Neuronal stem cell (in vitro differentiated cells): ENCODE measurements at regions not wholly inside any gene's neighbourhood (a gene's known extent, or its start where the extent isn't known, plus 50 kb on each side); places are given as distances from the start of the nearest gene placed in this dataset.

Experiments used
- DNase-seq: peaks from one replicate; pipeline ENCODE4 v3.0.0-alpha.2; 2013; ENCODE audit warnings: low spot score
- H2AFZ ChIP-seq: one replicate; pipeline ENCODE4 v1.6.1; 2013; ENCODE audit warnings: mild to moderate bottlenecking, low read length, inconsistent platforms
- H2AK5ac ChIP-seq: 2 replicates; pipeline ENCODE4 v1.6.1; 2013; ENCODE audit warnings: low read depth, mild to moderate bottlenecking, inconsistent platforms, low read length, moderate library complexity, mixed read lengths
- H2BK120ac ChIP-seq: 2 replicates; pipeline ENCODE4 v1.6.1; 2013; ENCODE audit warnings: low read depth, mild to moderate bottlenecking, inconsistent platforms, low read length, moderate library complexity, mixed read lengths
- H2BK12ac ChIP-seq: one replicate; pipeline ENCODE4 v1.6.1; 2013; ENCODE audit warnings: low read length, inconsistent platforms
- H2BK15ac ChIP-seq: 2 replicates; pipeline ENCODE4 v1.6.1; 2013; ENCODE audit warnings: mild to moderate bottlenecking, low read length, inconsistent platforms, mixed read lengths
- H2BK5ac ChIP-seq: one replicate; pipeline ENCODE4 v1.6.1; 2013; ENCODE audit warnings: inconsistent platforms, mild to moderate bottlenecking, low read length, moderate library complexity
- H3K14ac ChIP-seq: one replicate; pipeline ENCODE4 v1.6.1; 2013; ENCODE audit warnings: low read length, inconsistent platforms
- H3K18ac ChIP-seq: 2 replicates; pipeline ENCODE4 v1.6.1; 2013; ENCODE audit warnings: low read length, inconsistent platforms
- H3K23ac ChIP-seq: 2 replicates; pipeline ENCODE4 v1.6.1; 2013; ENCODE audit warnings: low read depth, mild to moderate bottlenecking, mixed read lengths, low read length, inconsistent platforms; ENCODE audit not compliant: poor library complexity
- H3K27ac ChIP-seq: replicated peaks from 3 replicates; pipeline ENCODE4 v1.5.1; 2013; ENCODE audit warnings: low read length, inconsistent platforms
- H3K27me3 ChIP-seq, 3 experiments: 2 replicates each; pipeline ENCODE4 v1.6.1; 2013; ENCODE audit warnings: low read length in 3 of 3, mild to moderate bottlenecking in 2 of 3, inconsistent platforms in 1 of 3, low read depth in 1 of 3, mixed read lengths in 1 of 3, moderate library complexity in 1 of 3; ENCODE audit not compliant: control insufficient read depth in 3 of 3, insufficient read depth in 3 of 3
- H3K36me3 ChIP-seq, 2 donors: replicated peaks in 1 of 2; 2 replicates each; pipeline ENCODE4 v1.6.1; 2013; ENCODE audit warnings: low read length in 2 of 2; ENCODE audit not compliant: control insufficient read depth in 2 of 2, insufficient read depth in 2 of 2
- H3K4ac ChIP-seq: 2 replicates; pipeline ENCODE4 v1.6.1; 2013; ENCODE audit warnings: inconsistent platforms, mild to moderate bottlenecking, low read length, moderate library complexity
- H3K4me1 ChIP-seq, 2 donors: 1 replicate in 1 of 2; 2 replicates in 1 of 2; pipeline ENCODE4 v1.6.1; 2013; ENCODE audit warnings: low read length in 2 of 2, low read depth in 1 of 2; ENCODE audit not compliant: control insufficient read depth in 2 of 2, insufficient read depth in 1 of 2
- H3K4me2 ChIP-seq: one replicate; pipeline ENCODE4 v1.6.1; 2013; ENCODE audit warnings: mild to moderate bottlenecking, low read length, inconsistent platforms; ENCODE audit not compliant: insufficient read depth, poor library complexity, severe bottlenecking
- H3K4me3 ChIP-seq, 2 donors: 2 replicates each; pipeline ENCODE4 v1.5.1; 2013; ENCODE audit warnings: low read length in 2 of 2, mild to moderate bottlenecking in 2 of 2, inconsistent platforms in 1 of 2, moderate library complexity in 1 of 2
- H3K79me1 ChIP-seq: one replicate; pipeline ENCODE4 v1.6.1; 2013; ENCODE audit warnings: low read depth, mild to moderate bottlenecking, inconsistent platforms, low read length, moderate library complexity
- H3K9ac ChIP-seq: one replicate; pipeline ENCODE4 v1.6.1; 2013; ENCODE audit warnings: mild to moderate bottlenecking, low read depth, low read length, inconsistent platforms; ENCODE audit not compliant: poor library complexity
- H3K9me3 ChIP-seq, 2 donors: replicated peaks in 1 of 2; 2 replicates each; pipeline versions ENCODE3 to v1.6.1; 2013; ENCODE audit warnings: low read length in 2 of 2, mild to moderate bottlenecking in 2 of 2, inconsistent platforms in 1 of 2, low read depth in 1 of 2, mixed read lengths in 1 of 2, moderate library complexity in 1 of 2; ENCODE audit not compliant: control insufficient read depth in 2 of 2, insufficient read depth in 1 of 2
- H4K8ac ChIP-seq: one replicate; pipeline ENCODE4 v1.6.1; 2013; ENCODE audit warnings: low read depth, mild to moderate bottlenecking, inconsistent platforms, low read length, moderate library complexity
- H4K91ac ChIP-seq: one replicate; pipeline ENCODE4 v1.6.1; 2013; ENCODE audit warnings: low read length, low read depth, mild to moderate bottlenecking, inconsistent platforms; ENCODE audit not compliant: poor library complexity
- WGBS, 2 donors: extraction: QIAGEN DNeasy Blood & Tissue Kit; methylation state at CpG; one replicate each; pipeline ENCODE4 v1.1.7; 2013; ENCODE audit warnings: missing lambda C conversion rate in 2 of 2, mixed read lengths in 1 of 2; ENCODE audit not compliant: insufficient read length in 2 of 2, insufficient replicate concordance in 1 of 2; ENCODE audit errors: extremely low coverage in 2 of 2; 5-methylcytosine and 5-hydroxymethylcytosine counted together

- H2AK5ac ChIP-seq: no peak overlapping the region
- H3K4me2 ChIP-seq: no peak overlapping the region
- no peaks in the 10 kb centered on the region for H3K27me3 ChIP-seq
- H3K79me1 ChIP-seq: peaks cover 3% of the 10 kb centered on the region
- no peak overlapping the region for H4K8ac ChIP-seq
- H3K23ac ChIP-seq: no peak overlapping the region
- no peak overlapping the region for H2BK12ac ChIP-seq
- H3K9me3 ChIP-seq: no peaks in the 10 kb centered on the region
- H3K4me3 ChIP-seq: no peak overlapping the region
- H2BK15ac ChIP-seq: no peak overlapping the region
- no peak overlapping the region for H3K18ac ChIP-seq
- no peak overlapping the region for H3K14ac ChIP-seq
- H2BK5ac ChIP-seq: no peak overlapping the region
- H3K4ac ChIP-seq: no peak overlapping the region
- H3K4me1 ChIP-seq: peaks cover 34 to 49% of the 10 kb centered on the region in 2 donors
- H4K91ac ChIP-seq: no peak overlapping the region
- no peak overlapping the region for H2BK120ac ChIP-seq
- no peak for DNase-seq
- no peak overlapping the region for H2AFZ ChIP-seq
- H3K9ac ChIP-seq: no peak overlapping the region
- no peak overlapping the region for H3K27ac ChIP-seq
- no peaks in the 10 kb centered on the region for H3K36me3 ChIP-seq
Observed at GRCh38 chr1:201756406-201756805, 72.6 kb upstream of the IPO9 start.

- Histone ChIP-seq H3K4me2 (no peak overlapping the region), H3K9ac (no peak overlapping the region), H3K4me3 (no peak overlapping the region), H2AFZ (no peak overlapping the region), H3K9me3 (no peaks in the 10 kb centered on the region), H2BK12ac (no peak overlapping the region), H3K27me3 (no peaks in the 10 kb centered on the region), H3K27ac (peak overlapping the region; percentile 37), H3K4me1 (peaks cover 36 to 47% of the 10 kb centered on the region in 2 donors), H3K79me1 (peaks cover 3% of the 10 kb centered on the region), H3K4ac (no peak overlapping the region), H3K23ac (no peak overlapping the region), H2BK120ac (no peak overlapping the region), H2AK5ac (no peak overlapping the region), H3K18ac (no peak overlapping the region), H3K36me3 (peaks cover 0 to 1% of the 10 kb centered on the region in 2 donors), H4K8ac (no peak overlapping the region), H3K14ac (no peak overlapping the region), H4K91ac (no peak overlapping the region), H2BK5ac (no peak overlapping the region), H2BK15ac (no peak overlapping the region)
- no CpG with 5 or more reads among the region's 4 CpGs for WGBS, 2 donors
- DNase-seq: no peak
Observed at GRCh38 chr1:201758499-201759050, 70.4 kb upstream of the IPO9 start.

GRCh38 chr1:201759194-201759815 is 69.7 kb upstream of the IPO9 start:
- peak overlapping the region; percentile 79 for H3K27ac ChIP-seq
- no peaks in the 10 kb centered on the region for H3K27me3 ChIP-seq
- peaks cover 36 to 39% of the 10 kb centered on the region in 2 donors for H3K4me1 ChIP-seq
- H4K91ac ChIP-seq: no peak overlapping the region
- no peak overlapping the region for H3K4me3 ChIP-seq
- H2BK12ac ChIP-seq: no peak overlapping the region
- no peak overlapping the region for H3K9ac ChIP-seq
- WGBS, 2 donors: no CpG with 5 or more reads among the region's 3 CpGs
- no peak for DNase-seq
- no peak overlapping the region for H2AFZ ChIP-seq
- no peak overlapping the region for H3K14ac ChIP-seq
- peaks cover 0 to 1% of the 10 kb centered on the region in 2 donors for H3K36me3 ChIP-seq
- H3K4ac ChIP-seq: no peak overlapping the region
- H2BK120ac ChIP-seq: no peak overlapping the region
- H2BK5ac ChIP-seq: no peak overlapping the region
- no peak overlapping the region for H3K4me2 ChIP-seq
- H2BK15ac ChIP-seq: no peak overlapping the region
- no peaks in the 10 kb centered on the region for H3K9me3 ChIP-seq
- H2AK5ac ChIP-seq: no peak overlapping the region
- H3K79me1 ChIP-seq: peaks cover 3% of the 10 kb centered on the region
- H3K18ac ChIP-seq: no peak overlapping the region
- no peak overlapping the region for H3K23ac ChIP-seq
- H4K8ac ChIP-seq: no peak overlapping the region

- Histone ChIP-seq H3K27ac (peak overlapping the region; percentile 86), H3K23ac (no peak overlapping the region), H3K4me2 (no peak overlapping the region), H3K18ac (no peak overlapping the region), H3K9ac (no peak overlapping the region), H2BK5ac (no peak overlapping the region), H3K27me3 (no peaks in the 10 kb centered on the region), H3K14ac (no peak overlapping the region), H4K8ac (no peak overlapping the region), H2BK120ac (no peak overlapping the region), H4K91ac (no peak overlapping the region), H3K36me3 (peaks cover 0 to 3% of the 10 kb centered on the region in 2 donors), H3K4me3 (no peak overlapping the region), H3K4ac (no peak overlapping the region), H3K9me3 (no peaks in the 10 kb centered on the region), H2AK5ac (no peak overlapping the region), H2BK12ac (no peak overlapping the region), H2BK15ac (no peak overlapping the region), H2AFZ (no peak overlapping the region), H3K4me1 (peaks cover 33 to 36% of the 10 kb centered on the region in 2 donors), H3K79me1 (peaks cover 3% of the 10 kb centered on the region)
- no CpG with 5 or more reads among the region's 1 CpG for WGBS, 2 donors
- DNase-seq: no peak
Observed at GRCh38 chr1:201760516-201760915, 68.4 kb upstream of the IPO9 start.
